ENCODE measurements at regions not wholly inside any gene's neighbourhood (a gene's known extent, or its start where the extent isn't known, plus 50 kb on each side); places are given as distances from the start of the nearest gene placed in this dataset.

DNA sequence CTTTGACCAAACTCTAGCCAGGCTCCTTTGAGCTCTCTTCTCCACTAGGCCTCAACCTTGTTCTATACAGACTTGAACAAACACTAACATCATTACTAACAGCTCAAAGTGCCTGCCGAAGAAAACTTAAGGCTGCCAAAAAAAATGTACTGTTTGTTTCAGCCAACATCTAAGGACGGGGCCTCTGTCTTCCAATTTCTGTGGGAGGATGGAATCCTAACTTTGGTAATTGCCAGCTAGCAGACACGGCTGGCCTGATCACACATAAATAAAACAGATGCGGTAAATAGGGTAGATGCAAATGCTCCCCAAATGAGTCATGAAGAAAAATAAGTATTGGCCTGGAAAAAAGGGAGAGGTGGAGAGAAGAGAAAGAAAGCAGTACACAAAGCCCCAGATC lies 394.3 kb downstream of the TMEM135 start:
- TF ChIP-seq, protein P1, sequence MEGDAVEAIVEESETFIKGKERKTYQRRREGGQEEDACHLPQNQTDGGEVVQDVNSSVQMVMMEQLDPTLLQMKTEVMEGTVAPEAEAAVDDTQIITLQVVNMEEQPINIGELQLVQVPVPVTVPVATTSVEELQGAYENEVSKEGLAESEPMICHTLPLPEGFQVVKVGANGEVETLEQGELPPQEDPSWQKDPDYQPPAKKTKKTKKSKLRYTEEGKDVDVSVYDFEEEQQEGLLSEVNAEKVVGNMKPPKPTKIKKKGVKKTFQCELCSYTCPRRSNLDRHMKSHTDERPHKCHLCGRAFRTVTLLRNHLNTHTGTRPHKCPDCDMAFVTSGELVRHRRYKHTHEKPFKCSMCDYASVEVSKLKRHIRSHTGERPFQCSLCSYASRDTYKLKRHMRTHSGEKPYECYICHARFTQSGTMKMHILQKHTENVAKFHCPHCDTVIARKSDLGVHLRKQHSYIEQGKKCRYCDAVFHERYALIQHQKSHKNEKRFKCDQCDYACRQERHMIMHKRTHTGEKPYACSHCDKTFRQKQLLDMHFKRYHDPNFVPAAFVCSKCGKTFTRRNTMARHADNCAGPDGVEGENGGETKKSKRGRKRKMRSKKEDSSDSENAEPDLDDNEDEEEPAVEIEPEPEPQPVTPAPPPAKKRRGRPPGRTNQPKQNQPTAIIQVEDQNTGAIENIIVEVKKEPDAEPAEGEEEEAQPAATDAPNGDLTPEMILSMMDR (IDR thresholded peaks at IDR 0.05; ENCODE audit: extremely low read depth, missing control alignments) = no peak
- DNase-seq (ENCODE audit: low spot score) = no peak

DNA sequence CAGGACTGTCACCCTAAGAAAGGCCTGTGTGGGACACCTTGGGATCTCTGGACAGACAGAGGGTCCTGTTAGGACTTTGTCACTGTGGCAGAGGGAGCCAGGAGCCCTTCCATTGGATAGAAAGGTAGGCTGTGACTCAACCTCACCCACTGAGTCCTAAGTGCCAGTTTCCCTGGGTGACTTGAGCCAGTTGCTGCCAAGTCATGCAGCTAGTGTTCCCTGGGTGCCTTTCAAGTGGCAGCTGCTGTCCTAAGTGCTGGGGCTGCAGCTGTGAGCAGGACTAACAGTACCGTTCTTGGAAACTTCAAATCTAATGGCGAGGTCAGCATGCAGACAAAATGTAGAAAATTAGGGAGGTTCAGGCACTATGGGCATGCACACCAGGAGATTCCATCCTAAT lies 393.7 kb downstream of the TMEM135 start:
- DNase-seq (ENCODE audit: low spot score) = no peak

DNA sequence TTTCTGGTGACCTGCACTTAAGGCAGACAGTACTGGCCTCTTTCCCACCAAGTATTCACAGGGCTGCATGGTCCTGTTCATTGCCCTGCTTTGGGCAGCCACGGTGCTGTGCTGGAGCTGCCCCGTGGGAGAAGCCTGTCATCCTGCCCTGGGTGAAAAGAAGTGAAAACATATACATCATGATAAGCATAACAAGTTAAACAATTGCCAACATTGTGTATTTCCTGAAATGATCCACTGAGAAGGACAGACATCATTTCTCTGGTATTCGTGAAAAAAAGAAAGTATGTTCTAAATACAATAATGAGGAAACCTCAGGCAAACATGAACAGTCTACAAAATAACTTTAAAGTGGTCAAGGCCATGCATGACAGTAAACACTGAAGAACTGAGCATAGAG lies 393.1 kb downstream of the TMEM135 start:
- no peak for DNase-seq (ENCODE audit: low spot score)
- TF ChIP-seq, protein P1 (IDR thresholded peaks at IDR 0.05; ENCODE audit: extremely low read depth, missing control alignments) = no peak

More for the DNA sequence above, 393.7 kb downstream of the TMEM135 start:
- TF ChIP-seq, protein P1 (IDR thresholded peaks at IDR 0.05; ENCODE audit: extremely low read depth, missing control alignments) = no peak

DNA sequence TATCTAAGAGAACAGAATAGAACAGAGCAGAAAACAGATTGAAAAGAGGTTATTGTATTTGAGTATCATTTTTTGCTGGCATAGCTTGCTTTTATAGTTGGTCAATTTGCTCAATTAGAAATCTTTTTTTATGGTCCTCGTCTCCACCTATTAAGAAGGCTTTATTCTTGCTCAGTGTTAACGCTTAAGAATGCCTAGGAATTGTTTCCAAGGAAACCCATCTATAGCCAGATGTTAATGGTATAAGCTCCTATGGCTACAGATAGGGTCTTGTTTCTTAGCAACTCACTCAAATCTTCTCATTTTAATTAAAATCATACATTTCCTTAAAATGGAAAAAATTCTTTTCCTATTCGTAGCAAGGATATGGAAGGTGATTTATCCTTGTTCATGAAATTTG lies 392.3 kb downstream of the TMEM135 start:
- no peak for DNase-seq (ENCODE audit: low spot score)
- TF ChIP-seq, protein P1 (IDR thresholded peaks at IDR 0.05; ENCODE audit: extremely low read depth, missing control alignments) = no peak

DNA sequence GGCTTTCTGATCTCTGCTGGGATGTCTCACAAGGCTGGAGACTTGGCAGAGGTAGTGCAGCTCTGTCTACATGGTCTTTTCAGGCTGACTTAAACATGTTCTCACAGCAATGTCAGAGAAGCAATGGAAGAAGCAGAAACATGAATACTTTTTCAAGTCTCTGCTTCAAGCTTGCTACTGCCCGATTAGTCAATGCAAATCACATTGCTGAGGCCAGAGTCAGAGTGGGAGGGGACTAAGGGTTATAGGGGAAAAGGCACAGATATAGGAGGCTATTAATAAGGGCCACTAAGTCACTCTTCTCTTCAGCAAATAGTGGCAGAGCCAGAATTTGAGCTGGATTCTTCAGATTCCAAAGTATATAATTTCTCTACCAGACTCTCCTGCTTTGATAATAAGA lies 390.5 kb downstream of the TMEM135 start:
- TF ChIP-seq, protein P1 (IDR thresholded peaks at IDR 0.05; ENCODE audit: extremely low read depth, missing control alignments) = no peak
- no peak for DNase-seq (ENCODE audit: low spot score)

DNA sequence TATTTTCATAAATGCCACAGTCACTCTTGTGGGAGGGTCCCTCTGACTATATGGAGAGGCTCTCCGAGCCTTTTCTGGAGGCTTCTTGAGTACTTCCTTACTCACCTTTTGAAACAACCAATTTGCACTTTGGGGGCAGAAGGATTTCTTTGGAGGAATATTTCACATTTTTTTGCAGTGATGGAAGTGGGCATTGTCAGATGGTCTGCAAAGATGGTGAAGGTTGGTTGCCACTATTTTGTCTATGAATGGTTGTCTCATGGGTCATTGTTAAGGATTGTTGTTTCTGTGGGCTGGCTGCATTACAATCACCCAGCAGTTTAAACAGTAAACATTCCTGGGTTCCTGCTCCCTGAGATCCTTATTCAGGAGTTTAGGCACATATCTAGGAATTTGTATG lies 388.2 kb downstream of the TMEM135 start:
- no peak for DNase-seq (ENCODE audit: low spot score)
- TF ChIP-seq, protein P1 (IDR thresholded peaks at IDR 0.05; ENCODE audit: extremely low read depth, missing control alignments) = no peak

DNA sequence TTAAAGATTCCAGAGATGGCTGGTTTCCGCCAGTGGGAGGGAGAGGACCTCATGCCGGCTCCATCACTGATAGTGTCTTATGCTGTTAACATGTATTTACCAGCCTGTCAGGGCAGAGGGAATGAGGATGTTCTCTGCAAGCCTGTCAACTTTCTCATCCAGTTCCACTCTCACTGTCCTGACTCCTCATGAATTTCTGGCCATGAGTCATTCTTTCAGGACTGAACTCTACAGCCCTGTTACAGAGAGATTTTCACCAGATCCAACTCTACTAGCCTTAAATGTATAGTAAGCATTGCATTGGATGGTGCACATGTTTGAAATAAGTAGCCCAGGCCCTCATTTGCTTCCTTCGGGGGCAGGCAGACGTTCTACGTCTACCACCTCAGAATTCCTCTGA lies 387.7 kb downstream of the TMEM135 start:
- no peak for DNase-seq (ENCODE audit: low spot score)
- TF ChIP-seq, protein P1 (IDR thresholded peaks at IDR 0.05; ENCODE audit: extremely low read depth, missing control alignments) = no peak

Measured in GM20000 (cell line).